WTC11 (cell line): ENCODE measurements at regions not wholly inside any gene's neighbourhood (a gene's known extent, or its start where the extent isn't known, plus 50 kb on each side); places are given as distances from the start of the nearest gene placed in this dataset.

Experiments used
- CBFB ChIP-seq: sonication (generic); formaldehyde crosslinking; IDR thresholded peaks from 2 replicates; pipeline ENCODE4 v1.8.1; 2022; ENCODE audit warnings: mild to moderate bottlenecking, low read depth, missing genetic modification reagents
- ESRRA ChIP-seq: sonication (generic); formaldehyde crosslinking; IDR thresholded peaks from 2 replicates; pipeline ENCODE4 v1.8.1; 2022; ENCODE audit warnings: mild to moderate bottlenecking, missing genetic modification reagents, borderline replicate concordance
- FOXJ3 ChIP-seq: sonication (generic); formaldehyde crosslinking; IDR thresholded peaks from 2 replicates; pipeline ENCODE4 v1.9.0; 2021; ENCODE audit warnings: missing genetic modification reagents, mild to moderate bottlenecking, borderline replicate concordance
- IRF2 ChIP-seq: sonication (generic); formaldehyde crosslinking; IDR thresholded peaks from 2 replicates; pipeline ENCODE4 v1.8.0; 2022; ENCODE audit warnings: low read depth, missing genetic modification reagents, borderline replicate concordance
- JUN ChIP-seq: sonication (generic); formaldehyde crosslinking; IDR thresholded peaks from 2 replicates; pipeline ENCODE4 v1.8.0; 2023; ENCODE audit warnings: mild to moderate bottlenecking, missing genetic modification reagents
- KAT7 ChIP-seq: sonication (generic); formaldehyde crosslinking; IDR thresholded peaks from 2 replicates; pipeline ENCODE4 v1.8.1; 2023; ENCODE audit warnings: missing genetic modification reagents, mild to moderate bottlenecking, borderline replicate concordance
- NR2C2 ChIP-seq: sonication (generic); formaldehyde crosslinking; IDR thresholded peaks from 2 replicates; pipeline ENCODE4 v1.8.0; 2022; ENCODE audit warnings: mild to moderate bottlenecking, missing genetic modification reagents
- TCF7 ChIP-seq: sonication (generic); formaldehyde crosslinking; IDR thresholded peaks from 2 replicates; pipeline ENCODE4 v1.8.0; 2022; ENCODE audit warnings: mild to moderate bottlenecking, low read depth, missing genetic modification reagents, moderate library complexity
- TF ChIP-seq, protein P1 (sequence below): sonication (generic); formaldehyde crosslinking; IDR thresholded peaks from 2 replicates; pipeline ENCODE4 v1.8.1; 2022; ENCODE audit warnings: low read depth, missing genetic modification reagents, borderline replicate concordance
- TF ChIP-seq, protein P2 (sequence below): sonication (generic); formaldehyde crosslinking; conservative IDR thresholded peaks from 2 replicates; pipeline ENCODE4 v1.8.1; 2022; ENCODE audit warnings: mild to moderate bottlenecking, missing genetic modification reagents
- TF ChIP-seq, protein P3 (sequence below): fragments of 200-600 bp; IDR thresholded peaks from 2 replicates; pipeline ENCODE4 v1.8.0; 2022; ENCODE audit warnings: antibody characterized with exemption
- TF ChIP-seq, protein P4 (sequence below): sonication (generic); formaldehyde crosslinking; IDR thresholded peaks from 2 replicates; pipeline ENCODE4 v1.8.1; 2022; ENCODE audit warnings: mild to moderate bottlenecking, missing genetic modification reagents, moderate library complexity, borderline replicate concordance
- TF ChIP-seq, protein P5 (sequence below): sonication (generic); formaldehyde crosslinking; IDR thresholded peaks from 2 replicates; pipeline ENCODE4 v1.8.1; 2022; ENCODE audit warnings: missing genetic modification reagents, borderline replicate concordance

DNA sequence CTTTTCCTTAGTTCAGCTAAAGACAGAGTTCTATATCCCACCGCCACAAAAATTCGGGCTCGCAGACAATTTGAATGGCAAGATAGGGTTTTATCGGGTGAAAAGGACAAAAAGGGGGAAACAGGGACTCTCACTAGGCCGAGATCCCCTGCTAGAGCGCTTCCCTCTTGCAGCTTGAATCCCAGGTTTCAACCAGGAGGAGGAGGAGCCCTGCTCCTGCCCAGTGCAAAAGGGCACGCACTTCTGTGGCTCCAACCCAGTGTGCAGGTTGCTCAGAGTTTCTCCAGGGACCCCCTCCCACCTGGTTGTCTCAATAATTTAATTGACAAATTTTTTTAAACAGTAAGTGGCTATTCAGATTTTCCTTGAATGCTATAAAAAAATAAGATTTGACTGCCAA, 152.6 kb upstream of the LUZP2 start:
- TF ChIP-seq, protein P1, sequence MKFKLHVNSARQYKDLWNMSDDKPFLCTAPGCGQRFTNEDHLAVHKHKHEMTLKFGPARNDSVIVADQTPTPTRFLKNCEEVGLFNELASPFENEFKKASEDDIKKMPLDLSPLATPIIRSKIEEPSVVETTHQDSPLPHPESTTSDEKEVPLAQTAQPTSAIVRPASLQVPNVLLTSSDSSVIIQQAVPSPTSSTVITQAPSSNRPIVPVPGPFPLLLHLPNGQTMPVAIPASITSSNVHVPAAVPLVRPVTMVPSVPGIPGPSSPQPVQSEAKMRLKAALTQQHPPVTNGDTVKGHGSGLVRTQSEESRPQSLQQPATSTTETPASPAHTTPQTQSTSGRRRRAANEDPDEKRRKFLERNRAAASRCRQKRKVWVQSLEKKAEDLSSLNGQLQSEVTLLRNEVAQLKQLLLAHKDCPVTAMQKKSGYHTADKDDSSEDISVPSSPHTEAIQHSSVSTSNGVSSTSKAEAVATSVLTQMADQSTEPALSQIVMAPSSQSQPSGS: no peak
- TF ChIP-seq, protein P2, sequence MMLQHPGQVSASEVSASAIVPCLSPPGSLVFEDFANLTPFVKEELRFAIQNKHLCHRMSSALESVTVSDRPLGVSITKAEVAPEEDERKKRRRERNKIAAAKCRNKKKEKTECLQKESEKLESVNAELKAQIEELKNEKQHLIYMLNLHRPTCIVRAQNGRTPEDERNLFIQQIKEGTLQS (CRISPR knock-in tag): no peak
- TF ChIP-seq, protein P3, sequence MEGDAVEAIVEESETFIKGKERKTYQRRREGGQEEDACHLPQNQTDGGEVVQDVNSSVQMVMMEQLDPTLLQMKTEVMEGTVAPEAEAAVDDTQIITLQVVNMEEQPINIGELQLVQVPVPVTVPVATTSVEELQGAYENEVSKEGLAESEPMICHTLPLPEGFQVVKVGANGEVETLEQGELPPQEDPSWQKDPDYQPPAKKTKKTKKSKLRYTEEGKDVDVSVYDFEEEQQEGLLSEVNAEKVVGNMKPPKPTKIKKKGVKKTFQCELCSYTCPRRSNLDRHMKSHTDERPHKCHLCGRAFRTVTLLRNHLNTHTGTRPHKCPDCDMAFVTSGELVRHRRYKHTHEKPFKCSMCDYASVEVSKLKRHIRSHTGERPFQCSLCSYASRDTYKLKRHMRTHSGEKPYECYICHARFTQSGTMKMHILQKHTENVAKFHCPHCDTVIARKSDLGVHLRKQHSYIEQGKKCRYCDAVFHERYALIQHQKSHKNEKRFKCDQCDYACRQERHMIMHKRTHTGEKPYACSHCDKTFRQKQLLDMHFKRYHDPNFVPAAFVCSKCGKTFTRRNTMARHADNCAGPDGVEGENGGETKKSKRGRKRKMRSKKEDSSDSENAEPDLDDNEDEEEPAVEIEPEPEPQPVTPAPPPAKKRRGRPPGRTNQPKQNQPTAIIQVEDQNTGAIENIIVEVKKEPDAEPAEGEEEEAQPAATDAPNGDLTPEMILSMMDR: no peak
- TF ChIP-seq, protein P4, sequence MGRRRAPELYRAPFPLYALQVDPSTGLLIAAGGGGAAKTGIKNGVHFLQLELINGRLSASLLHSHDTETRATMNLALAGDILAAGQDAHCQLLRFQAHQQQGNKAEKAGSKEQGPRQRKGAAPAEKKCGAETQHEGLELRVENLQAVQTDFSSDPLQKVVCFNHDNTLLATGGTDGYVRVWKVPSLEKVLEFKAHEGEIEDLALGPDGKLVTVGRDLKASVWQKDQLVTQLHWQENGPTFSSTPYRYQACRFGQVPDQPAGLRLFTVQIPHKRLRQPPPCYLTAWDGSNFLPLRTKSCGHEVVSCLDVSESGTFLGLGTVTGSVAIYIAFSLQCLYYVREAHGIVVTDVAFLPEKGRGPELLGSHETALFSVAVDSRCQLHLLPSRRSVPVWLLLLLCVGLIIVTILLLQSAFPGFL: no peak
- TF ChIP-seq CBFB (CRISPR knock-in tag) (no peak), ESRRA (CRISPR knock-in tag) (no peak), JUN (CRISPR knock-in tag) (no peak), NR2C2 (CRISPR knock-in tag) (no peak), KAT7 (CRISPR knock-in tag) (no peak), TCF7 (CRISPR knock-in tag) (no peak), FOXJ3 (CRISPR knock-in tag) (no peak), IRF2 (CRISPR knock-in tag) (no peak)
- TF ChIP-seq, protein P5, sequence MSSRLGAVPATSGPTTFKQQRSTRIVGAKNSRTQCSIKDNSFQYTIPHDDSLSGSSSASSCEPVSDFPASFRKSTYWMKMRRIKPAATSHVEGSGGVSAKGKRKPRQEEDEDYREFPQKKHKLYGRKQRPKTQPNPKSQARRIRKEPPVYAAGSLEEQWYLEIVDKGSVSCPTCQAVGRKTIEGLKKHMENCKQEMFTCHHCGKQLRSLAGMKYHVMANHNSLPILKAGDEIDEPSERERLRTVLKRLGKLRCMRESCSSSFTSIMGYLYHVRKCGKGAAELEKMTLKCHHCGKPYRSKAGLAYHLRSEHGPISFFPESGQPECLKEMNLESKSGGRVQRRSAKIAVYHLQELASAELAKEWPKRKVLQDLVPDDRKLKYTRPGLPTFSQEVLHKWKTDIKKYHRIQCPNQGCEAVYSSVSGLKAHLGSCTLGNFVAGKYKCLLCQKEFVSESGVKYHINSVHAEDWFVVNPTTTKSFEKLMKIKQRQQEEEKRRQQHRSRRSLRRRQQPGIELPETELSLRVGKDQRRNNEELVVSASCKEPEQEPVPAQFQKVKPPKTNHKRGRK: no peak
